ENCODE measurements at regions not wholly inside any gene's neighbourhood (a gene's known extent, or its start where the extent isn't known, plus 50 kb on each side); places are given as distances from the start of the nearest gene placed in this dataset.

GRCh38 chr16:87056551-87056950, 260.6 kb downstream of the C16orf95 start:
- no peaks in the 10 kb centered on the region for H3K27me3 ChIP-seq (ENCODE audit: control insufficient read depth in 1 of 2, insufficient read depth in 2 of 2, low read length in 1 of 2)
- H3K4me1 ChIP-seq (ENCODE audit: control insufficient read depth in 1 of 2, insufficient read depth in 2 of 2, low read length in 2 of 2) = no peaks in the 10 kb centered on the region
- H3K27ac ChIP-seq (ENCODE audit: low read depth in 1 of 2, low read length in 2 of 2) = no peak overlapping the region
- intact Hi-C loops (cut with DNase I) = loop anchor here in 1 of 2 donors (5.0 kb wide), 1 partner anchor 124 kb away; no protein-coding TSS in a partner anchor
- H3K9me3 ChIP-seq (ENCODE audit: control insufficient read depth, low read length) = peaks cover 2% of the 10 kb centered on the region
- no peak overlapping the region for H3K4me3 ChIP-seq (ENCODE audit: low read length in 2 of 2)
- 79 to 85% methylated on average over 14 to 15 of the region's 15 CpGs for WGBS, 2 donors
- DNase-seq = no peak
- ATAC-seq (ENCODE audit: low FRiP score) = no peak
- H3K36me3 ChIP-seq (ENCODE audit: control insufficient read depth in 1 of 2, insufficient read depth in 2 of 2, low read length in 1 of 2) = no peaks in the 10 kb centered on the region

GRCh38 chr16:87057211-87057881, 259.8 kb downstream of the C16orf95 start:
- ATAC-seq (ENCODE audit: low FRiP score) (no peak), DNase-seq (no peak)
- Histone ChIP-seq H3K4me1 (ENCODE audit: control insufficient read depth in 1 of 2, insufficient read depth in 2 of 2, low read length in 2 of 2) (no peaks in the 10 kb centered on the region), H3K36me3 (ENCODE audit: control insufficient read depth in 1 of 2, insufficient read depth in 2 of 2, low read length in 1 of 2) (no peaks in the 10 kb centered on the region), H3K4me3 (ENCODE audit: low read length in 2 of 2) (no peak overlapping the region), H3K9me3 (ENCODE audit: control insufficient read depth, low read length) (peaks cover 2% of the 10 kb centered on the region), H3K27me3 (ENCODE audit: control insufficient read depth in 1 of 2, insufficient read depth in 2 of 2, low read length in 1 of 2) (no peaks in the 10 kb centered on the region), H3K27ac (ENCODE audit: low read depth in 1 of 2, low read length in 2 of 2) (no peak overlapping the region)
- intact Hi-C loops (cut with DNase I) = loop anchor here in 1 of 2 donors (5.0 kb wide), 1 partner anchor 125 kb away; no protein-coding TSS in a partner anchor
- WGBS, 2 donors = 83 to 85% methylated on average over 26 of the region's 26 CpGs

GRCh38 chr16:87057951-87058560, 259.1 kb downstream of the C16orf95 start:
- Histone ChIP-seq H3K4me1 (ENCODE audit: control insufficient read depth in 1 of 2, insufficient read depth in 2 of 2, low read length in 2 of 2) (no peaks in the 10 kb centered on the region), H3K27ac (ENCODE audit: low read depth in 1 of 2, low read length in 2 of 2) (no peak overlapping the region), H3K9me3 (ENCODE audit: control insufficient read depth, low read length) (peaks cover 2% of the 10 kb centered on the region), H3K36me3 (ENCODE audit: control insufficient read depth in 1 of 2, insufficient read depth in 2 of 2, low read length in 1 of 2) (no peaks in the 10 kb centered on the region), H3K27me3 (ENCODE audit: control insufficient read depth in 1 of 2, insufficient read depth in 2 of 2, low read length in 1 of 2) (no peaks in the 10 kb centered on the region), H3K4me3 (ENCODE audit: low read length in 2 of 2) (no peak overlapping the region)
- intact Hi-C loops (cut with DNase I) = loop anchor here in 1 of 2 donors (5.0 kb wide), 1 partner anchor 126 kb away; no protein-coding TSS in a partner anchor
- no peak for ATAC-seq (ENCODE audit: low FRiP score)
- 95 to 96% methylated on average over 26 of the region's 26 CpGs for WGBS, 2 donors
- no peak for DNase-seq

- intact Hi-C loops (cut with DNase I) = loop anchor here in 1 of 2 donors (5.0 kb wide), 1 partner anchor 126 kb away; no protein-coding TSS in a partner anchor
- no peak overlapping the region for H3K4me3 ChIP-seq (ENCODE audit: low read length in 2 of 2)
- H3K27ac ChIP-seq (ENCODE audit: low read depth in 1 of 2, low read length in 2 of 2) = no peak overlapping the region
- H3K27me3 ChIP-seq (ENCODE audit: control insufficient read depth in 1 of 2, insufficient read depth in 2 of 2, low read length in 1 of 2) = no peaks in the 10 kb centered on the region
- no peak for DNase-seq
- H3K4me1 ChIP-seq (ENCODE audit: control insufficient read depth in 1 of 2, insufficient read depth in 2 of 2, low read length in 2 of 2) = no peaks in the 10 kb centered on the region
- no peak for ATAC-seq (ENCODE audit: low FRiP score)
- H3K9me3 ChIP-seq (ENCODE audit: control insufficient read depth, low read length) = peaks cover 2% of the 10 kb centered on the region
- WGBS, 2 donors = 97 to 99% methylated on average over 17 of the region's 17 CpGs
- no peaks in the 10 kb centered on the region for H3K36me3 ChIP-seq (ENCODE audit: control insufficient read depth in 1 of 2, insufficient read depth in 2 of 2, low read length in 1 of 2)
These were observed 258.4 kb downstream of the C16orf95 start for GRCh38 chr16:87058728-87059250.

GRCh38 chr16:87060034-87060986, 256.9 kb downstream of the C16orf95 start:
- Histone ChIP-seq H3K4me1 (ENCODE audit: control insufficient read depth in 1 of 2, insufficient read depth in 2 of 2, low read length in 2 of 2) (no peaks in the 10 kb centered on the region), H3K36me3 (ENCODE audit: control insufficient read depth in 1 of 2, insufficient read depth in 2 of 2, low read length in 1 of 2) (no peaks in the 10 kb centered on the region), H3K4me3 (ENCODE audit: low read length in 2 of 2) (peak overlapping the region in 1 of 2 donors; percentile 27), H3K27ac (ENCODE audit: low read depth in 1 of 2, low read length in 2 of 2) (peak overlapping the region; percentile 61 to 69), H3K9me3 (ENCODE audit: control insufficient read depth, low read length) (no peaks in the 10 kb centered on the region), H3K27me3 (ENCODE audit: control insufficient read depth in 1 of 2, insufficient read depth in 2 of 2, low read length in 1 of 2) (no peaks in the 10 kb centered on the region)
- WGBS, 2 donors = 1 to 3% methylated on average over 16 of the region's 16 CpGs
- intact Hi-C loops (cut with DNase I) = loop anchor here (2.0 to 5.0 kb wide), 3 partner anchors 298 to 486 kb away; no protein-coding TSS in a partner anchor
- DNase-seq (peak in 1 of 2 donors; percentile 75), ATAC-seq (ENCODE audit: low FRiP score) (peak; percentile 60)

- 12% methylated on average over 5 of the region's 5 CpGs for WGBS, 2 donors
- H3K27ac ChIP-seq (ENCODE audit: low read depth in 1 of 2, low read length in 2 of 2) = peak overlapping the region in 1 of 2 donors; percentile 61
- intact Hi-C loops (cut with DNase I) = loop anchor here (2.0 to 5.0 kb wide), 3 partner anchors 299 to 487 kb away; no protein-coding TSS in a partner anchor
- H3K27me3 ChIP-seq (ENCODE audit: control insufficient read depth in 1 of 2, insufficient read depth in 2 of 2, low read length in 1 of 2) = no peaks in the 10 kb centered on the region
- H3K36me3 ChIP-seq (ENCODE audit: control insufficient read depth in 1 of 2, insufficient read depth in 2 of 2, low read length in 1 of 2) = no peaks in the 10 kb centered on the region
- ATAC-seq (ENCODE audit: low FRiP score) = no peak
- no peak overlapping the region for H3K4me3 ChIP-seq (ENCODE audit: low read length in 2 of 2)
- H3K9me3 ChIP-seq (ENCODE audit: control insufficient read depth, low read length) = no peaks in the 10 kb centered on the region
- no peak for DNase-seq
- no peaks in the 10 kb centered on the region for H3K4me1 ChIP-seq (ENCODE audit: control insufficient read depth in 1 of 2, insufficient read depth in 2 of 2, low read length in 2 of 2)
These were observed 255.8 kb downstream of the C16orf95 start for GRCh38 chr16:87061243-87061920.

GRCh38 chr16:87062569-87063442, 254.4 kb downstream of the C16orf95 start:
- ATAC-seq (ENCODE audit: low FRiP score) (peak; percentile 91), DNase-seq (peak; percentile 86 to 92)
- Histone ChIP-seq H3K9me3 (ENCODE audit: control insufficient read depth, low read length) (no peaks in the 10 kb centered on the region), H3K4me3 (ENCODE audit: low read length in 2 of 2) (no peak overlapping the region), H3K27me3 (ENCODE audit: control insufficient read depth in 1 of 2, insufficient read depth in 2 of 2, low read length in 1 of 2) (no peaks in the 10 kb centered on the region), H3K36me3 (ENCODE audit: control insufficient read depth in 1 of 2, insufficient read depth in 2 of 2, low read length in 1 of 2) (no peaks in the 10 kb centered on the region), H3K4me1 (ENCODE audit: control insufficient read depth in 1 of 2, insufficient read depth in 2 of 2, low read length in 2 of 2) (no peaks in the 10 kb centered on the region), H3K27ac (ENCODE audit: low read depth in 1 of 2, low read length in 2 of 2) (peak overlapping the region in 1 of 2 donors; percentile 45)
- intact Hi-C loops (cut with DNase I) = loop anchor here (1.0 to 5.0 kb wide), 3 partner anchors 301 to 499 kb away; no protein-coding TSS in a partner anchor
- WGBS, 2 donors = 41 to 42% methylated on average over 26 of the region's 26 CpGs

Data from aorta (tissue), 5 donors.